T1000 (cell line): ENCODE measurements at regions not wholly inside any gene's neighbourhood (a gene's known extent, or its start where the extent isn't known, plus 50 kb on each side); places are given as distances from the start of the nearest gene placed in this dataset.

Experiments
- DNase-seq: peaks from one replicate; lab custom pipeline; 2025; ENCODE audit warnings: mixed read lengths; lab: John Stamatoyannopoulos, UW

- DNase-seq = no peak
Measured at GRCh38 chr2:22486343-22486742, 898.6 kb upstream of the KLHL29 start.

DNA sequence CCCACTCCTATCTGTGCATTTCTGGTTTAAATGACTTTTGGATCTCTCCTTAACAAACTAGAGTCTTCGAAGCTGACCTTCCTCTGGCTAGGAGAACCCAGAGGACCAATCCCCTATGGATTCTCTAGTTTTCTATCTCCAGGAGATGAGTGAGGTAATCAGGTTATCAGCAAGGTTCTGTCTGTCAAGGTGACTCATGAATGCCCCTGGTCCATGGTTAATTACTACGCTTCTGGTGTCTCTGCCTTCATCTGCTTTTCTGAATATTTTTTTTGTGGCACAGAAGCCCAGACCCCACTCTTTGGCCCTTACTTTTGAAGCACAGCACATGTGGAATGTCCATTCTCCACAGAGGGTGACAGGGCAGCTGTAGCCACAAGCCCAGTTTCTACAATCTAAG, 897.9 kb upstream of the KLHL29 start:
- no peak for DNase-seq

- no peak for DNase-seq
Measured at GRCh38 chr2:22487541-22487940, 897.4 kb upstream of the KLHL29 start.

GRCh38 chr2:22491442-22491841, 893.5 kb upstream of the KLHL29 start:
- DNase-seq = no peak

DNA sequence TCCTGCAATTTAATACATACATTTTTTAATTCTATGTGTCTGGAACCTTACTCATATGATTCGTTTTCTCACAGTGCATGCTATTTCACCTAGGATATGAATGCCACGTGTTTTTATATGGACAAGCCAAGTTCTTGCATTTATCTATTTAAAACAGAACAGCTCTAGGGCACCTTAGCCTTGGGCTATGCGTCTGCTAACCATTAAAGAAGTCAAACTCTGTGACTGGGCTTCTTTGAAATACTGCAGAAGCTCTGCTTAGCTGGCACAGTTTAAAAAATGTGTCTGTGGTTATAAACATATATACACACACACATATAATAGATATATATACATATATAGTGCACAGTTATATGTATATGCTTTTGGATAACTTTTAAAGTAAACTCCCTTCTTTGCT, 890.8 kb upstream of the KLHL29 start:
- DNase-seq = no peak

- no peak for DNase-seq
Measured at GRCh38 chr2:22497064-22497463, 887.9 kb upstream of the KLHL29 start.

- DNase-seq = no peak
Measured at GRCh38 chr2:22497789-22498188, 887.2 kb upstream of the KLHL29 start.

- no peak for DNase-seq
Measured at GRCh38 chr2:22499082-22499839, 885.7 kb upstream of the KLHL29 start.

GRCh38 chr2:22500555-22500935, 884.4 kb upstream of the KLHL29 start:
- no peak for DNase-seq

GRCh38 chr2:22501851-22502250, 883.1 kb upstream of the KLHL29 start:
- DNase-seq = no peak

DNA sequence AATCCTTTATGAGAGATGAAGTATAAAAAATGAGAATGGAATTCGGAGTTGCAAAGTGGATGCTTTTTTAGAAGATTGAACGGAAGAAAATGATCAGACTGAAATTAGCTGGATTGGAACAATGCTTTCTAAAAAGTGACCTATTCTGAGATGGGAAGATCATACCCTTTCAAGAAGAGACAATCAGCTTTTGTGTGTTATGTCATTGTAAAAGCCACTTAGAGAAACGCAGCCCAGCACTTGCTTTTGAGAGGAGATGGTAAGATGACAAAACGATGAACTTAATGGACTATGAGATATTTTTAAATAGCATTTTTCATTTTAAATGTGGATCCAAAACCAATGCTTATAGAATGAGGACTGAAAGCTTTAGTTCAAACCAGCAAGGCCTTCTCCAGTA, 871.4 kb upstream of the KLHL29 start:
- no peak for DNase-seq

GRCh38 chr2:22517141-22517540, 867.8 kb upstream of the KLHL29 start:
- no peak for DNase-seq

- DNase-seq = no peak
Measured at GRCh38 chr2:22518641-22519040, 866.3 kb upstream of the KLHL29 start.

DNA sequence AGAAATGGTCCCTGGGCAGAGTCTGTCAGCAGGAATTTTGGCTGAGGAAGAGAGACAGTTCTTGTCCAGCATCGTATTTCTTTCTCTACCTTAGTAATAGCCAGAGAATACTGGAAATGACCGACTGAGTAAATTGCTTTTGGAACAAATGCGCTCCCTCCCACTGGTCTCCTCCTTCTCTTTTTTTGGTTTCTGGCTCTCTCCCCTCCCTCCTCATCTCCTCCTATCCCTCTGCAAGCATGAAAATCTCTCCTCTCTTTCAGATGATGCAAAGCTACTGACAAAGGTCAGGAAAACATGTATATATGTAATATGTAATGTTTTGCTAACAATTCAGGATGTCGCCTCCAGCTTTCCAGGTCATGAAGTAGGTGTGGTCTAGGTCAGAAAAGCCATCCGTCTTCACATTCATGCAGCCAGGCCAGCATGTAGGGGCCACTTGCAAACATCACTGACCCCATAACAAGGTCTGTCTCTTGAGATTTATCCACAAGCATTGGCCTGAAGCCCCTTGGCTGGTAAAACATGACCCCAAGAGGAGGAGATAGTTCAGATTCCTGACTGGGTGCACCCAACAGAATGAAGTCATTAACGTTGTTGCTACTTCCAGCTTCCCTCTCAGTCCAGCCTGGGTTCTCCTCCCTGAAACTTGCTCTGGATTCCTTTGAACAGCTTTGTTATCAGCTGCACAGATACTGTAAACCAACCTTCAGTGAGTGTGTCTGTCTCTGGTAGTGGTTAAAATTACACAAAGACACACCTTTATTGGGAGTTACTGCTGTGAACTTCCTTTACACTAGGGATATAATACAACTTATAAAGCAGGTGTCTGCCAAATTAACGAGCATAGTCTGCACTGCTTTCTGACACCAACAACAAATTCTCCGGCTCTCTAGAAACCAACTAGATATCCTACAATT, 864.4 kb upstream of the KLHL29 start:
- no peak for DNase-seq

GRCh38 chr2:22521620-22522019, 863.4 kb upstream of the KLHL29 start:
- DNase-seq = no peak

- DNase-seq = no peak
Measured at GRCh38 chr2:22525681-22526080, 859.3 kb upstream of the KLHL29 start.

- no peak for DNase-seq
Measured at GRCh38 chr2:22530131-22530530, 854.8 kb upstream of the KLHL29 start.

DNA sequence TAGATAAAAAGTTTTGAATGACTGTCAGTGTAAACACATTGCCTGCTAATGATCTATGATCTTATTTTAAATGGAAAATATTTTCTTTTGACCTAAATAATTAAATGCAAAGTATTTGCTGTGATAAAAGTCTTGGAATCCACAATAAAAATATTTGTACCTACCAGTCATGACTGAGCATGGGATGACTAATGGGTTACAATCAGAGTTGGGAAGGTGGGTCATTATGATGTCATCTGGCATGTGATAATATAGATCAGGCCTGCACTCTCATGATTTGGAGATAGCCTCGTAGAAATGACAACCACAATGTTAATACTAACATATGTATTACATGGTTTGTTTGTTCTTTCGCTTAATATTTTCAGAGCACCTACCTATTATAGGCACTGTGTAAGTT, 848.8 kb upstream of the KLHL29 start:
- peak; percentile 3 for DNase-seq

DNA sequence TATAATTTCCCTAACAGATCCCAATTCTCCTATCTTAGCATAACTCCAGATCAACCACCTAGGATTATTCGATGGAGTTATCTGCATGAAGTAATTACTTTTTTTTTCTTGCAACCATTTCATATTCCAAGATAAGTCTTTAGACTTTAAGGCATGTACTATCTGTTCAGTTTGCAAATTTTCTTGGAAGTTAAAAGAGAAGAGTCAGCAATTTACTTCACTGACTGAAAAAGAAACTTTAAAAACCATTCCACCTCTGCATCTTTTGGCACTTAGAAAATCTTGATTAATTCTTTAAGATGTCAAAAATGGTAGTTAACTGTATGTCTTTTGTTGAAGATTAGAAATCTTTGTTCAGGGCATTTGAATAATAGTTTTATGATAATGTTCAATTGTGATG, 830.5 kb upstream of the KLHL29 start:
- DNase-seq = no peak

DNA sequence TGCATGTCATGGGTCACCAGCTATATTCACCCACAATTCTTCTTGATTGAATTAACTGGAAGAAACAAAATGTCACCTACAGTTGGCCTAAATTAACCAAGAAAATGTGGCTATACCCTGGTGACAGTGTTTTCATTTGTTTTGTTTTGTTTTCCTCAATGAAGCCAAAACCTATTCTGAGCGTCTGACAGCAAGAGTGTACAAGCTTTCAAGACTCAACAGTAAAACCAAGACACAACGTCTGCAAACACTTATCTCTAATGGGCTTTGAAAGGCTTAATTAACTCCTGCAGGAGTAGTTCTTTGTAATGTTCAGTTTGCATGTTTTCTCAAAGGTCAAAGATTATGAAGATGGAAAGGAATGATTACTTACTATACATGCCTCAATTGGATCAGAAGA, 827.6 kb upstream of the KLHL29 start:
- no peak for DNase-seq

GRCh38 chr2:22560021-22560420, 825.0 kb upstream of the KLHL29 start:
- no peak for DNase-seq

GRCh38 chr2:22579341-22579740, 805.6 kb upstream of the KLHL29 start:
- no peak for DNase-seq

DNA sequence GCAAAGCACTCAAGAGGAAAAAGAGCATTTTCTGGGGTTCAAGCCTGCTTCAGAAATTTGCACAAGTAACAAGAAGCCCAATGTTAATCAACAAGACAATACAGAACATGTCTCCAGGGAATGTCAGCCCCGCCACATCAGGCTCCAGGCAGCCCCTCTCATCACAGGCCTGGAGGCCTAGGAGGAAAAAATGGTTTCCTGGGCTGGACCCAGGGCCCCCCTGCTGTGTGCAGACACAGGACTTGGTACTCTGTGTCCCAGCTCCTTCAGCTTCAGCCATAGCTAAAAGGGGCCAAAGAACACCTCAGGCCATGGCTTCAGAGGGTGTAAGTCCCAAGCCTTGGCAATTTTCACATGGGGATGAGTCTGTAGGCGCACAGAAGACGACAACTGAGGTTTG, 802.9 kb upstream of the KLHL29 start:
- no peak for DNase-seq
